ENCODE measurements at regions not wholly inside any gene's neighbourhood (a gene's known extent, or its start where the extent isn't known, plus 50 kb on each side); places are given as distances from the start of the nearest gene placed in this dataset.
"Not testable (repeated sequence)": the region's sequence is repeated elsewhere in the genome, so short reads cannot be mapped to it uniquely, and the experiment has no call there.

DNA sequence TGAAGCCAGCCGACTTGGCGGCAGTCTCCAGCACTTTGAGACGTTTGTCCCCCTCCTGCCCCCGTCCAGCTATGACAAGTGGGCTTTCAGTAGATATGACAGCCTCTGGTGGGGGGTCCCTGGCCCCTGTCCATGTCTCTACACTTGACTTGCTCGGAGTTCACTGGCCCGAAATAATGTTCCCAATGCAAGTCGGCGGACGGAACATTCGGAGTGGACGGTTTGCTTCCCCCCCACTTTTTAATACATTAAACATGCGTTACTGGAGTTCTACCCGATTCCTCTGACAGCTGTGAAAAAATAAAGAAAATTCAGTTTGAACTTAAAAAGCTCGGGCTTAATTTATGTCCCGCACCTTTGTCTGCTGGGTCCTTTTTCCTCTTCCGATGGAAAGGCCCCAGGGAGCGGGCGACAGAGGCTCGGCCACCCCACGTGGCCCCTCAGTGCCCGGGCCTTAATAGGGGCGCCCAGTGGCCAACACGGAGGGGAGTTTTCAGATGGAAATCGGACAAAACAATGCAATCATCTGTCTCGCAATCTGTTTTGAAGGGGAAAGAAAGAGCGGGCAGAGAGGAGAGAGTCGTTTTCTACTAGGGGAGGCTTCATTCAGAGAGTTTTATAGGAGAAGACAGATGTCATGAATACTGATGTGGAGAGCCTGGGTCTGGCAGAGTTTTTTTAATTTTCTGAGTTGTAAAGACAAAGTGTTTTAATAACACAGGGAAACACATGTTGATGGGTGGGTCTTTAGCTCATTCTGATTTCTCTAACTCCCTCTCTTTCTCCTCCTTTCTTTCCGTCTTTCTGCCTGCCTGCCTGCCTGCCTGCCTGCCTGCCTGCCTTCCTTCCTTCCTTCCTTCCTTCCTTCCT, 50.2 kb downstream of the SMIM38 start:
- Mint-ChIP-seq H3K4me3 (no peak overlapping the region), H3K27ac (no peak overlapping the region), H3K36me3 (no peaks in the 10 kb centered on the region), H3K27me3 (peaks cover 5% of the 10 kb centered on the region), H3K9me3 (peaks cover 0 to 1% (median 0%) of the 10 kb centered on the region in 7 donors), H3K4me1 (no peaks in the 10 kb centered on the region)
- H3K27me3 ChIP-seq (ENCODE audit: control insufficient read depth, insufficient read depth, low read length): no peaks in the 10 kb centered on the region
- no peak overlapping the region for H3K4me3 ChIP-seq (ENCODE audit: low read depth, low read length)
- H3K27ac ChIP-seq (ENCODE audit: insufficient read depth, low read length, poor library complexity, severe bottlenecking): no peak overlapping the region
- DNase-seq: no peak
- no peaks in the 10 kb centered on the region for H3K9me3 ChIP-seq (ENCODE audit: control insufficient read depth in 2 of 2, low read length in 2 of 2)
- H3K36me3 ChIP-seq (ENCODE audit: control insufficient read depth, insufficient read depth, low read length): no peaks in the 10 kb centered on the region
- ATAC-seq (ENCODE audit: low read depth in 2 of 2): no peak
- H3K4me1 ChIP-seq (ENCODE audit: control insufficient read depth, insufficient read depth, low read length, poor library complexity, severe bottlenecking): no peaks in the 10 kb centered on the region

DNA sequence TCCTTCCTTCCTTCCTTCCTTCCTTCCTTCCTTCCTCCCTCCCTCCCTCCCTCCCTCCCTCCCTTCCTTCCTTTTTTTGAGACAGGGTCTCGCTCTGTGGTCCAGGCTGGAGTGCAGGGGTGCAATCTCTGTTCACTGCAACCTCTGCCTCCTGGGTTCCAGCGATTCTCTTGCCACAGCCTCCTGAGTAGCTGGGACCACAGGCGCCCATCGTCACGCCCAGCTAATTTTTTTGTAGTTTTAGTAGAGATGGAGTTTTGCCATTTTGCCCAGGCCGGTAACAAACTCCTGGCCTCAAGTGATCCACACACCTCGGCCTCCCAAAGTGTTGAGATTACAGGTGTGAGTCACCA, 50.9 kb downstream of the SMIM38 start:
- not testable (repeated sequence) for H3K27ac Mint-ChIP-seq; ATAC-seq (ENCODE audit: low read depth in 2 of 2); H3K4me1 ChIP-seq (ENCODE audit: control insufficient read depth, insufficient read depth, low read length, poor library complexity, severe bottlenecking); H3K9me3 Mint-ChIP-seq; H3K36me3 Mint-ChIP-seq; H3K9me3 ChIP-seq (ENCODE audit: control insufficient read depth in 2 of 2, low read length in 2 of 2); DNase-seq; H3K4me1 Mint-ChIP-seq; H3K27ac ChIP-seq (ENCODE audit: insufficient read depth, low read length, poor library complexity, severe bottlenecking); H3K27me3 ChIP-seq (ENCODE audit: control insufficient read depth, insufficient read depth, low read length); H3K27me3 Mint-ChIP-seq; H3K4me3 ChIP-seq (ENCODE audit: low read depth, low read length); H3K4me3 Mint-ChIP-seq; H3K36me3 ChIP-seq (ENCODE audit: control insufficient read depth, insufficient read depth, low read length)

- DNase-seq (no peak), ATAC-seq (ENCODE audit: low read depth in 2 of 2) (no peak)
- no peak overlapping the region for H3K4me3 ChIP-seq (ENCODE audit: low read depth, low read length)
- no peaks in the 10 kb centered on the region for H3K9me3 ChIP-seq (ENCODE audit: control insufficient read depth in 2 of 2, low read length in 2 of 2)
- Mint-ChIP-seq H3K4me1 (peaks cover 0 to under 1% (median 0%) of the 10 kb centered on the region in 4 donors), H3K4me3 (no peak overlapping the region), H3K27ac (no peak overlapping the region), H3K9me3 (peaks cover 0 to 1% (median 0%) of the 10 kb centered on the region in 7 donors), H3K36me3 (no peaks in the 10 kb centered on the region), H3K27me3 (peaks cover 5% of the 10 kb centered on the region)
- no peak overlapping the region for H3K27ac ChIP-seq (ENCODE audit: insufficient read depth, low read length, poor library complexity, severe bottlenecking)
- H3K27me3 ChIP-seq (ENCODE audit: control insufficient read depth, insufficient read depth, low read length): no peaks in the 10 kb centered on the region
- no peaks in the 10 kb centered on the region for H3K36me3 ChIP-seq (ENCODE audit: control insufficient read depth, insufficient read depth, low read length)
- H3K4me1 ChIP-seq (ENCODE audit: control insufficient read depth, insufficient read depth, low read length, poor library complexity, severe bottlenecking): no peaks in the 10 kb centered on the region
These were observed 51.6 kb downstream of the SMIM38 start for GRCh38 chr11:69207165-69207889.

GRCh38 chr11:69208190-69209037, 52.7 kb downstream of the SMIM38 start:
- peak overlapping the region in 1 of 3 donors; percentile 66 for H3K27ac Mint-ChIP-seq
- no peaks in the 10 kb centered on the region for H3K4me1 ChIP-seq (ENCODE audit: control insufficient read depth, insufficient read depth, low read length, poor library complexity, severe bottlenecking)
- H3K27me3 Mint-ChIP-seq: peaks cover 5% of the 10 kb centered on the region
- ATAC-seq (ENCODE audit: low read depth in 2 of 2) (no peak), DNase-seq (no peak)
- H3K27ac ChIP-seq (ENCODE audit: insufficient read depth, low read length, poor library complexity, severe bottlenecking): no peak overlapping the region
- peaks cover 0 to 1% (median 0%) of the 10 kb centered on the region in 7 donors for H3K9me3 Mint-ChIP-seq
- H3K4me3 Mint-ChIP-seq: no peak overlapping the region
- H3K4me3 ChIP-seq (ENCODE audit: low read depth, low read length): no peak overlapping the region
- H3K9me3 ChIP-seq (ENCODE audit: control insufficient read depth in 2 of 2, low read length in 2 of 2): no peaks in the 10 kb centered on the region
- H3K4me1 Mint-ChIP-seq: peaks cover 0 to 8% (median 0%) of the 10 kb centered on the region in 4 donors
- no peaks in the 10 kb centered on the region for H3K36me3 Mint-ChIP-seq
- H3K27me3 ChIP-seq (ENCODE audit: control insufficient read depth, insufficient read depth, low read length): no peaks in the 10 kb centered on the region
- H3K36me3 ChIP-seq (ENCODE audit: control insufficient read depth, insufficient read depth, low read length): no peaks in the 10 kb centered on the region

DNA sequence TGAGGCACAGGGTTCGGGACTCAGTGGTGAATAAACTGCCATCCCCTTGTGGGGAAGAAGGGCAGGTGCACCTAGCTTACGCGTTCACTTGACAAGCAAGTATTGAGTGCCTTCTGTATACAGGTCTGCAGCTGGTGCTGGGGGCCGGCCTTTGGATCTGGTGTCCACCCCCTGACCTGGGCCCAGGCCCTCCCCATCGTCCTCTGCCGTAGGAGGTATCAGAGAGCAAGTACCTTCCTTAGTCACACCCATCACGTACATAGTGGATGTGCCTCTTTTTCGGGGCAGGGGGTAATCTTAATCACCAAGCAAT, 53.3 kb downstream of the SMIM38 start:
- ATAC-seq (ENCODE audit: low read depth in 2 of 2): no peak
- no peaks in the 10 kb centered on the region for H3K36me3 Mint-ChIP-seq

DNA sequence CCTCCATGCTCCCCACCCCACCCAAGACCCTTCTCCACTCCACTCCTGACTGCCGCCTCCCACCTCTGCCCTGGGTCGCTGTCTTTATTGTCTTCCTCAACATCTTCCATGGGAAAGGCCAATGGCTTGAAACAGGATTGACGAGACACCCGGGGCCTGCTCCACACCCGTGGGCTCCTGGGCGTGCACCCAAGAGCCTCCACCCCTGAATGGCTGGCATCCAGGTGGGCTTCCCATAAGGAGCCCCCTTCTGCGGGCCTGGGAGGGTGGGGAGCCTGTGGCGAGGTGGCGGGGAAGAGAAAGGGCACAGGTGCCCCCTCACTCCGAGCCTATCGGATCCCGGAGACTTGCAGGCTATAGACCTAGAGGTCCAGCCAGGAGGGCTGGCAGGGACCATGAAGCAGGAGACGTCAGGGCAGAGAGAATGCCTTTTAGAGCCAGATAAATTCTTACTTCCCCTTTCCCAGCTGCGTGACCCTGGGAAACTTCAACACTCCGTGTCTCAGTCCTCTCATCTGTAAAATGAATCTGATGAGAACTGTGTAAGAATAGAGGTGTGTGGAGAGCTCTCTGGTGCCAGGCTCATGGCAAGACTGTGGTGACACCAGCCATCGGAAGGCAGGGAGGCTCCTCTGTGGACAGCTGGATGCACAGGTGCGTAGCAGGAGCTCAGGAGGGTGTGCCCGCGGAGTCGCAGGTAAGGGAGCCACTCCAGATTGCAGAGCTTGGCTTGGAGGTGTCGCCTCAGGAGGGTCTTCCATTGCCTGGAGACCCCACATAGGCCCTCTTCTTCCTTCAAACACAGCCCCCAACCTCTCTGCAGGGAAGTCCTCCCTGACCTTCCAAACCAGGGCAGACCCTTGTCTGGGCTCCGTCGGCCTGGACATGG, 53.9 kb downstream of the SMIM38 start:
- no peak for DNase-seq
- H3K4me1 Mint-ChIP-seq: peaks cover 0 to 12% (median 0%) of the 10 kb centered on the region in 4 donors
- H3K4me1 ChIP-seq (ENCODE audit: control insufficient read depth, insufficient read depth, low read length, poor library complexity, severe bottlenecking): no peaks in the 10 kb centered on the region
- H3K9me3 Mint-ChIP-seq: peaks cover 0 to 1% (median 0%) of the 10 kb centered on the region in 7 donors
- H3K27ac ChIP-seq (ENCODE audit: insufficient read depth, low read length, poor library complexity, severe bottlenecking): no peak overlapping the region
- H3K27ac Mint-ChIP-seq: no peak overlapping the region
- H3K27me3 ChIP-seq (ENCODE audit: control insufficient read depth, insufficient read depth, low read length): no peaks in the 10 kb centered on the region
- H3K9me3 ChIP-seq (ENCODE audit: control insufficient read depth in 2 of 2, low read length in 2 of 2): no peaks in the 10 kb centered on the region
- no peak overlapping the region for H3K4me3 ChIP-seq (ENCODE audit: low read depth, low read length)
- peaks cover 7% of the 10 kb centered on the region for H3K27me3 Mint-ChIP-seq
- ATAC-seq (ENCODE audit: low read depth in 2 of 2): no peak
- no peaks in the 10 kb centered on the region for H3K36me3 Mint-ChIP-seq
- no peak overlapping the region for H3K4me3 Mint-ChIP-seq
- no peaks in the 10 kb centered on the region for H3K36me3 ChIP-seq (ENCODE audit: control insufficient read depth, insufficient read depth, low read length)

More for the DNA sequence above, 53.3 kb downstream of the SMIM38 start:
- DNase-seq: no peak
- peaks cover 0 to 1% (median 0%) of the 10 kb centered on the region in 7 donors for H3K9me3 Mint-ChIP-seq
- H3K4me3 Mint-ChIP-seq: no peak overlapping the region
- peaks cover 5% of the 10 kb centered on the region for H3K27me3 Mint-ChIP-seq
- Histone ChIP-seq H3K4me1 (ENCODE audit: control insufficient read depth, insufficient read depth, low read length, poor library complexity, severe bottlenecking) (no peaks in the 10 kb centered on the region), H3K36me3 (ENCODE audit: control insufficient read depth, insufficient read depth, low read length) (no peaks in the 10 kb centered on the region), H3K9me3 (ENCODE audit: control insufficient read depth in 2 of 2, low read length in 2 of 2) (no peaks in the 10 kb centered on the region), H3K4me3 (ENCODE audit: low read depth, low read length) (no peak overlapping the region), H3K27ac (ENCODE audit: insufficient read depth, low read length, poor library complexity, severe bottlenecking) (no peak overlapping the region), H3K27me3 (ENCODE audit: control insufficient read depth, insufficient read depth, low read length) (no peaks in the 10 kb centered on the region)
- no peak overlapping the region for H3K27ac Mint-ChIP-seq
- H3K4me1 Mint-ChIP-seq: peaks cover 0 to 12% (median 0%) of the 10 kb centered on the region in 4 donors
